Bronchial epithelial cell (primary cell): ENCODE measurements at regions not wholly inside any gene's neighbourhood (a gene's known extent, or its start where the extent isn't known, plus 50 kb on each side); places are given as distances from the start of the nearest gene placed in this dataset.

ENCODE experiments used
- DNase-seq: peaks from one replicate; pipeline ENCODE4 v3.0.0-alpha.2; 2010; ENCODE audit warnings: low read depth
- FAIRE-seq: peaks from 2 replicates; lab custom pipeline; 2011; peaks lifted over from hg19 to GRCh38; lab: Jason Lieb, UNC
- H3K27me3 ChIP-seq: 2 replicates; pipeline ENCODE4 v1.5.1; 2011; ENCODE audit warnings: low read length; ENCODE audit not compliant: control insufficient read depth, insufficient read depth
- H3K36me3 ChIP-seq: 2 replicates; pipeline ENCODE4 v1.5.1; 2011; ENCODE audit warnings: low read length; ENCODE audit not compliant: control insufficient read depth, insufficient read depth
- H3K4me3 ChIP-seq: 2 replicates; pipeline ENCODE4 v1.5.1; 2011; ENCODE audit warnings: mild to moderate bottlenecking, low read depth, low read length, control low read depth
- CTCF ChIP-seq: IDR thresholded peaks from 2 replicates; pipeline ENCODE4 v1.5.1; 2011; ENCODE audit warnings: mild to moderate bottlenecking, moderate library complexity, low read length, control low read depth, inconsistent platforms; ENCODE audit not compliant: insufficient read depth, severe bottlenecking

- FAIRE-seq = no peak
- DNase-seq = no peak
- no peaks in the 10 kb centered on the region for H3K27me3 ChIP-seq
- no peak for TF ChIP-seq CTCF
- no peak overlapping the region for H3K4me3 ChIP-seq
- H3K36me3 ChIP-seq = no peaks in the 10 kb centered on the region
Observed at GRCh38 chr20:7622399-7622961, 317.8 kb downstream of the HAO1 start.

GRCh38 chr20:7624886-7625285 lies 315.4 kb downstream of the HAO1 start:
- DNase-seq (peak; percentile 46), FAIRE-seq (no peak)
- no peak for TF ChIP-seq CTCF
- Histone ChIP-seq H3K36me3 (no peaks in the 10 kb centered on the region), H3K27me3 (no peaks in the 10 kb centered on the region), H3K4me3 (no peak overlapping the region)

GRCh38 chr20:7627734-7628663 lies 312.3 kb downstream of the HAO1 start:
- H3K27me3 ChIP-seq = no peaks in the 10 kb centered on the region
- H3K36me3 ChIP-seq = no peaks in the 10 kb centered on the region
- no peak for TF ChIP-seq CTCF
- FAIRE-seq (no peak), DNase-seq (peak; percentile 91)
- no peak overlapping the region for H3K4me3 ChIP-seq

GRCh38 chr20:7629880-7630279 lies 310.4 kb downstream of the HAO1 start:
- TF ChIP-seq CTCF = no peak
- no peak for FAIRE-seq
- no peak overlapping the region for H3K4me3 ChIP-seq
- no peaks in the 10 kb centered on the region for H3K27me3 ChIP-seq
- no peaks in the 10 kb centered on the region for H3K36me3 ChIP-seq
- DNase-seq = peak; percentile 55

GRCh38 chr20:7637184-7637583 lies 303.1 kb downstream of the HAO1 start:
- DNase-seq = no peak
- TF ChIP-seq CTCF = no peak
- Histone ChIP-seq H3K36me3 (no peaks in the 10 kb centered on the region), H3K27me3 (no peaks in the 10 kb centered on the region), H3K4me3 (no peak overlapping the region)
- FAIRE-seq = no peak
